Neutrophil (primary cell): ENCODE measurements at regions not wholly inside any gene's neighbourhood (a gene's known extent, or its start where the extent isn't known, plus 50 kb on each side); places are given as distances from the start of the nearest gene placed in this dataset.

Experiments used
- H3K27ac ChIP-seq: fragments of 200-600 bp; sonication (generic); 2 replicates; pipeline ENCODE4 v1.5.1; 2016; ENCODE audit warnings: mild to moderate bottlenecking, moderate library complexity
- H3K27me3 ChIP-seq: fragments of 200-600 bp; sonication (generic); 2 replicates; pipeline ENCODE4 v1.6.0; 2016; ENCODE audit warnings: mild to moderate bottlenecking
- H3K36me3 ChIP-seq: fragments of 200-600 bp; sonication (generic); 2 replicates; pipeline ENCODE4 v1.5.1; 2017
- H3K4me1 ChIP-seq, 2 experiments: fragments of 200-600 bp in 1 of 2; sonication (generic) in 1 of 2; 1 replicate in 1 of 2; 2 replicates in 1 of 2; pipeline versions ENCODE4 v1.5.1 to v1.6.1; 2013 to 2016; ENCODE audit warnings: low read depth in 1 of 2, low read length in 1 of 2, mild to moderate bottlenecking in 1 of 2, moderate library complexity in 1 of 2; ENCODE audit not compliant: control insufficient read depth in 1 of 2, insufficient read depth in 1 of 2
- H3K4me3 ChIP-seq, 2 experiments: fragments of 200-600 bp in 1 of 2; sonication (generic) in 1 of 2; 1 replicate in 1 of 2; 2 replicates in 1 of 2; pipeline ENCODE4 v1.5.1; 2013 to 2016; ENCODE audit warnings: low read depth in 1 of 2, low read length in 1 of 2, mild to moderate bottlenecking in 1 of 2, moderate library complexity in 1 of 2
- H3K9me3 ChIP-seq: fragments of 200-600 bp; sonication (generic); 2 replicates; pipeline ENCODE4 v1.5.1; 2016
- CTCF ChIP-seq: fragments of 200-600 bp; sonication (generic); IDR thresholded peaks from 2 replicates; pipeline ENCODE4 v1.5.1; 2016; ENCODE audit warnings: antibody characterized with exemption

GRCh38 chr12:127550271-127550670 lies 716.7 kb upstream of the TMEM132C start:
- H3K4me1 ChIP-seq: no peaks in the 10 kb centered on the region
- H3K27ac ChIP-seq: no peak overlapping the region

GRCh38 chr12:127552838-127553237 lies 714.1 kb upstream of the TMEM132C start:
- Histone ChIP-seq H3K27me3 (no peaks in the 10 kb centered on the region), H3K27ac (no peak overlapping the region), H3K9me3 (no peaks in the 10 kb centered on the region), H3K4me1 (no peaks in the 10 kb centered on the region), H3K36me3 (no peaks in the 10 kb centered on the region), H3K4me3 (no peak overlapping the region)
- TF ChIP-seq CTCF: no peak

More at GRCh38 chr12:127550271-127550670, 716.7 kb upstream of the TMEM132C start:
- H3K9me3 ChIP-seq: no peaks in the 10 kb centered on the region
- H3K36me3 ChIP-seq: no peaks in the 10 kb centered on the region
- no peak for TF ChIP-seq CTCF
- H3K4me3 ChIP-seq: no peak overlapping the region
- H3K27me3 ChIP-seq: no peaks in the 10 kb centered on the region

- no peaks in the 10 kb centered on the region for H3K4me1 ChIP-seq
- TF ChIP-seq CTCF: no peak
- no peak overlapping the region for H3K4me3 ChIP-seq
- no peaks in the 10 kb centered on the region for H3K9me3 ChIP-seq
- H3K27me3 ChIP-seq: no peaks in the 10 kb centered on the region
- no peaks in the 10 kb centered on the region for H3K36me3 ChIP-seq
- no peak overlapping the region for H3K27ac ChIP-seq
These were observed 711.9 kb upstream of the TMEM132C start for GRCh38 chr12:127555071-127555470.

GRCh38 chr12:127556231-127556886 lies 710.6 kb upstream of the TMEM132C start:
- Histone ChIP-seq H3K9me3 (no peaks in the 10 kb centered on the region), H3K27ac (no peak overlapping the region), H3K36me3 (no peaks in the 10 kb centered on the region), H3K4me1 (no peaks in the 10 kb centered on the region), H3K27me3 (no peaks in the 10 kb centered on the region), H3K4me3 (no peak overlapping the region)
- no peak for TF ChIP-seq CTCF

GRCh38 chr12:127558361-127558760 lies 708.6 kb upstream of the TMEM132C start:
- Histone ChIP-seq H3K36me3 (no peaks in the 10 kb centered on the region), H3K4me3 (no peak overlapping the region), H3K27me3 (no peaks in the 10 kb centered on the region), H3K9me3 (no peaks in the 10 kb centered on the region), H3K27ac (no peak overlapping the region), H3K4me1 (no peaks in the 10 kb centered on the region)
- no peak for TF ChIP-seq CTCF
